D341Med (cell line): ENCODE measurements at regions not wholly inside any gene's neighbourhood (a gene's known extent, or its start where the extent isn't known, plus 50 kb on each side); places are given as distances from the start of the nearest gene placed in this dataset.
"Not testable (repeated sequence)": the region's sequence is repeated elsewhere in the genome, so short reads cannot be mapped to it uniquely, and the experiment has no call there.

Source experiments
- DNase-seq: peaks from one replicate; pipeline ENCODE4 v3.0.0; 2012; ENCODE audit warnings: low spot score

- no peak for DNase-seq
These were observed 226.4 kb upstream of the CAND1 start for GRCh38 chr12:67042697-67043131.

- no peak for DNase-seq
These were observed 225.4 kb upstream of the CAND1 start for GRCh38 chr12:67043771-67044170.

GRCh38 chr12:67045650-67046049 is 223.5 kb upstream of the CAND1 start:
- DNase-seq: no peak

- no peak for DNase-seq
These were observed 223.1 kb upstream of the CAND1 start for GRCh38 chr12:67046062-67046461.

- no peak for DNase-seq
These were observed 221.5 kb upstream of the CAND1 start for GRCh38 chr12:67047634-67048033.

- no peak for DNase-seq
These were observed 220.8 kb upstream of the CAND1 start for GRCh38 chr12:67048371-67048770.

GRCh38 chr12:67049199-67049598 is 220.0 kb upstream of the CAND1 start:
- DNase-seq: not testable (repeated sequence)

- no peak for DNase-seq
These were observed 216.2 kb upstream of the CAND1 start for GRCh38 chr12:67052981-67053380.

GRCh38 chr12:67056329-67056728 is 212.8 kb upstream of the CAND1 start:
- no peak for DNase-seq

- no peak for DNase-seq
These were observed 212.1 kb upstream of the CAND1 start for GRCh38 chr12:67057072-67057471.

- DNase-seq: no peak
These were observed 207.0 kb upstream of the CAND1 start for GRCh38 chr12:67062193-67062592.

GRCh38 chr12:67067453-67068203 is 201.5 kb upstream of the CAND1 start:
- no peak for DNase-seq

- peak; percentile 41 for DNase-seq
These were observed 200.9 kb upstream of the CAND1 start for GRCh38 chr12:67068204-67068731.

- peak; percentile 78 for DNase-seq
These were observed 200.3 kb upstream of the CAND1 start for GRCh38 chr12:67068761-67069450.

GRCh38 chr12:67069451-67070306 is 199.5 kb upstream of the CAND1 start:
- DNase-seq: peak; percentile 79

- no peak for DNase-seq
These were observed 198.9 kb upstream of the CAND1 start for GRCh38 chr12:67070307-67070600.

- DNase-seq: peak; percentile 27
These were observed 198.6 kb upstream of the CAND1 start for GRCh38 chr12:67070604-67071003.

- not testable (repeated sequence) for DNase-seq
These were observed 196.9 kb upstream of the CAND1 start for GRCh38 chr12:67072281-67072680.

GRCh38 chr12:67073336-67073735 is 195.8 kb upstream of the CAND1 start:
- no peak for DNase-seq

- no peak for DNase-seq
These were observed 195.1 kb upstream of the CAND1 start for GRCh38 chr12:67074072-67074471.

- no peak for DNase-seq
These were observed 191.5 kb upstream of the CAND1 start for GRCh38 chr12:67077617-67078016.

- no peak for DNase-seq
These were observed 190.2 kb upstream of the CAND1 start for GRCh38 chr12:67078957-67079356.

- no peak for DNase-seq
These were observed 188.5 kb upstream of the CAND1 start for GRCh38 chr12:67080637-67081036.
